ENCODE measurements at regions not wholly inside any gene's neighbourhood (a gene's known extent, or its start where the extent isn't known, plus 50 kb on each side); places are given as distances from the start of the nearest gene placed in this dataset.

GRCh38 chr15:31802761-31803160 lies 227.6 kb upstream of the CHRNA7 start:
- in situ Hi-C loops (cut with HindIII; ENCODE audit: low sequenced_read_pairs), result no loop called here

DNA sequence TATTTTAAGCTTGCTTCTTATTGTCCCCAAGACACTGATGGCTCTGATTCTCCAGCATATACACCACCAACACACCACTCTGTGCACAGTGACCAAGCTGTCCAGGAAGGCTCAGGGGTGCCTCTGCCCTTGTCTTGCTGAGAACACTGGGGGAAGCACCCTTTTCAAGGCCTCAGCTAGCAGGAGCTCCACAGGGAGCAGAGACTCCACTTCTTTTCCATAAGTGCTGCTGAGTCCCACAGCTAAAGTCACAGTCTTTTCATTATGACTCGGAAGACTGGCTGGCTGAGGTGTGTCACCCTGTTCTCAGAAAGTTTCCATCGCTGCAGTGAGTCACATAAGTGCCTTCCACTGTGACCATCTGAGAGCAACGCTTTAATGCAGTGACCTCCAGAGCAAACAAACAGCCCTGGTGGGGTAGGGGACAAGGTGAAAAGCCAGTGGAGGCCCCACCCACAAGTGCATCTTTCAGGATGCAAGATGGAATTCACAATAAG lies 226.9 kb upstream of the CHRNA7 start:
- in situ Hi-C loops (cut with HindIII; ENCODE audit: low sequenced_read_pairs), result no loop called here

DNA sequence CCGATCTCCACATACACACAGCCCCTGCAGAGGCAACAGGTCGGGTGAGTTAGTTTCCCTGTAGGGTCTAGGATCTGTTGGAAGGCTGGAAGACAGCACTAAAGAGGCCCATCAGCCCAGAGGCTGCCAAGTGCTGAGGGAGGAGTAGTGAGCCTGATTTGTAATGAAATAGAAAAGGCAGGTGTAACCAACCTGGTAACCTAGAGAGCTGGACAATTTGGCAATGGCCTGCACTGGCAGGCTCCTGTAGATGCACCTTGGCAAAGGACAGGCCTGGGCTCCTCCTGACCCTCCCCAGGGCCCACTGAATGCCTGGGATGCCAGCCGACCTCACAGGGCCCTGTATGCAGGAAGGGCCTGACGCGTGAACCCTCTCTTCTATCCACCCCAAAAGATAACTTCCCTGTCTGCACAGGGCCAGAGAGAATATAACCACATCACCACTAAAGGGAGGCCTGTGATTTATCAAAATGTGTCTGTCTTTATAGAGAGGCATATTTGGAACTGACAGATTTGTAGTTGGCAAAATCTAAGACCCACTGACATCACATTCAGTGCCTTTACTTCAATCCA lies 225.1 kb upstream of the CHRNA7 start:
- in situ Hi-C loops (cut with HindIII; ENCODE audit: low sequenced_read_pairs), result no loop called here

- in situ Hi-C loops (cut with HindIII; ENCODE audit: low sequenced_read_pairs), result no loop called here
Observed at GRCh38 chr15:31806106-31806505, 224.2 kb upstream of the CHRNA7 start.

- in situ Hi-C loops (cut with HindIII; ENCODE audit: low sequenced_read_pairs), result no loop called here
Observed at GRCh38 chr15:31811641-31812040, 218.7 kb upstream of the CHRNA7 start.

DNA sequence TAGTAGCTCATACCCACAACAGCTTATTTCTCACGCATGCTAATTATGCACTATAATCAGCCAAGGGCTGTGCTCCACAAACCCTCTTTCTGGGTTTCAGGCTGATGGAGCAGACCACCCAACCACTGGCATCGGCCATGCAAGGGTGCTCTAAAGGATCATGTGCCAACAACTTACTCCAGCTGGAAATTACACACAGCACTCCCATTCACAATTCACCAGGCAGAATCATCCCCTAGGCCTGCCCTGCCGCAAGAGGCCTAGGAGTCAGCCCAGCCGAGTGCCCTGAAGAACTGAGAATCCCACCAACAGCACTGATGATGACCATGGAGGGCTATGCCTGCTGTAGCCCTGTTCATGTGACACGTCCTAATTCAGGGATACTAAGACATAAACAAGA lies 216.2 kb upstream of the CHRNA7 start:
- in situ Hi-C loops (cut with HindIII; ENCODE audit: low sequenced_read_pairs), result no loop called here

DNA sequence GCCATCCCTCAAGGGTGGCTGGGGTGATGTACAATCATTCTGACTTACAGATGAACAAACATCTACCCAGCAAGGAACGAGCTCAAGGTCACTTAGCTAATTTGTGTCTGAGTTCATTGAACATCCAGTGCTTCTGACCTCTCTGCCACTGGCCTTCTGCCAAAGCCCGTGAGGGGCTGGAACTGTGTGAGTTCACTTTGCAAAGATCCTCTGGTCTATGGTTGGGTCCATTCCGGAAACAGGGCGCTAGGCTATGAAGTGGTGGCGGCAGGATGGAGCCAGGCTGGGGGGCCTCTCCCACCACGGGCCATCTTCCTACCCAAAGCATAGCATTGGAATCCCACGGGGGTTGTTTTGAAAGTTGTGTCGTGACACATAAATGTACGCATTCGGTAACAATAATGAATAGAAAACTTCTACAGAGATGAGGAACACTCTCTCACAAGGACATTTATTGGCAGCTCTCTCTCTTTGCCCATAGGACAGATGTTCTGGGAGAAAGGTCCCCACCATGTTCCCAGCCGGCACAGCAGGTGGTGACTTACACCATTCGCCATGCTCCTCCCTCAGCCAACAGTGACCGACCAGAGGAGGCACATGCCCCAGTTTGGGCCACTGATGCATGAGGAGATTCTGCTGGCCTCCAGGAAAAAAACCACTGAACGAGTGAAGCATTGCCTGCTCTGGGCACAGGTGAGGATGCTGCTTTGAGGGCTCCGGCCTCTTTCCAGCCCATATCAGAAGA lies 214.7 kb upstream of the CHRNA7 start:
- in situ Hi-C loops (cut with HindIII; ENCODE audit: low sequenced_read_pairs), result no loop called here

- in situ Hi-C loops (cut with HindIII; ENCODE audit: low sequenced_read_pairs), result no loop called here
Observed at GRCh38 chr15:31822463-31822862, 207.9 kb upstream of the CHRNA7 start.

- in situ Hi-C loops (cut with HindIII; ENCODE audit: low sequenced_read_pairs), result no loop called here
Observed at GRCh38 chr15:31824024-31824423, 206.3 kb upstream of the CHRNA7 start.

DNA sequence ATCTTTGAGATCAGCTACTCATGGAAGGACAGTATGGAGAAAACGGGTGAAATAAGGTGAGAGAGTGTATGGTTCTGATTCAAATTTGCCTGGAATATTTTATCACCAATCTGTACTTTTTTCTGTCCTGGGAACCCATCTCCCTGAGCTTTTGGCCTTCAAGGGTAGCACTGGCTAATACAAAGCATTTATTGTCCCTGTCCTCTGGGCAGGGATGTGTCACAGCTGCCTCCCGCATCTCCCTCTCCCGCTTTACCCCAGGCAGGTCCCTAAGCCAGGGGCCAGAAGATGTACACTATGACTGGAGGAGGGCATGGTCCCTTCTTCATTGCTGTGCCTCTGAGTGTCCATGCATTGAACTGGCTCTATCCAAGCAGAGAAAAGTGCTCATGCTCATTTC lies 201.7 kb upstream of the CHRNA7 start:
- in situ Hi-C loops (cut with HindIII; ENCODE audit: low sequenced_read_pairs), result no loop called here

DNA sequence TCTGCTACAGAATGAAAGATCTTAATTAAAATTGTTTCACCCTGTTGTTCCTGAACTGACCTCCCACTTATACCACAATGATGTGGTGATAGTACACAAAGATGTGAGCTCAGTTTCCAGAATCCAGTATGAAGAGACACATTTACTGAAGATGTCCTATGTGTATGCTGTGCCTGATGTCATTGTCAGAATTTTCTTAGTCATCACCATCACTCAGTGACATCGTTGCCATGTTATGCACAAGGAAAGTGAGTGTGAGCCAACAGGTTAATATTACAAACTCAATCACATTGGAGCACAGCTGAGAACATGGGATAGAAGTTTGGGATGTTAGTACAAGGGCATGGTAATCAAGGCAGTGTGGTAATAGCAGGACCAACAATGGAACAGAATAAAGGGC lies 199.7 kb upstream of the CHRNA7 start:
- in situ Hi-C loops (cut with HindIII; ENCODE audit: low sequenced_read_pairs), result no loop called here

DNA sequence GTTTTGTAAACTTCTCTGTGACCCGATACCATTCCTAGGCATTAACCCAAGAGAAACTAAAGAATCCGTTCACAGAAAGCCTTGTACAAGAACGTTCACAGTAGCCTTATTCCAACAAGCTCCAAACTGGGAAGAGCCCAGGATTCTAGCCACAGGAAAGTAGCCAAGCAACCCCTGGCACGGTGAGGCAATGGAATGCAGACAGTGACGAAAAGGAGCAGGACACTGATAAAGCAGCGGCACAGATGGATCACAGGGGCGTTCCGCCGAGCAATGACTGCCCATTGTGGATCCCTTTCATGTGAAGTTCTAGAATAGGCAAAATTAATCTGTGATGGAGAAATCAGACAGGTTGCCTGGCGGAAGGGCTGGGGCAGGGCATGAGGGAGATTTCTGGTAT lies 198.7 kb upstream of the CHRNA7 start:
- in situ Hi-C loops (cut with HindIII; ENCODE audit: low sequenced_read_pairs), result no loop called here

DNA sequence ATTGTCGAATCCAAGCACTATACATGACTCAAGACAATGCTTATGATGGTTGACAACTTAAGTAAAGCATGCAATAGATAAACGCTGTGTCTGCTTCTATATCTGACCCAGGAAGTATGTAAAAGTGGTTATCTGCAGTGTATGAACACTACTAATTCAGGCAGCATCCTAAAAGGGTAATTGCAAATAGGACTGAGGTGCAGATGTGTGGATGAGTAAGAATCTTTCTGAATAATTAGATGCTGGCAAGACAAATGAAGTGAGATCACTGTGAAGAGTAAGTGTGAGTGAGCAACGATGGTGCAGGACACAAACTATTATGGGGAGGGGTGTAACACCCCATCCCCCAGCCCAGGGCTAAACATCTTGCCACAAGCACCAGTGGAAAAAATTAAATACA lies 195.7 kb upstream of the CHRNA7 start:
- in situ Hi-C loops (cut with HindIII; ENCODE audit: low sequenced_read_pairs), result no loop called here

DNA sequence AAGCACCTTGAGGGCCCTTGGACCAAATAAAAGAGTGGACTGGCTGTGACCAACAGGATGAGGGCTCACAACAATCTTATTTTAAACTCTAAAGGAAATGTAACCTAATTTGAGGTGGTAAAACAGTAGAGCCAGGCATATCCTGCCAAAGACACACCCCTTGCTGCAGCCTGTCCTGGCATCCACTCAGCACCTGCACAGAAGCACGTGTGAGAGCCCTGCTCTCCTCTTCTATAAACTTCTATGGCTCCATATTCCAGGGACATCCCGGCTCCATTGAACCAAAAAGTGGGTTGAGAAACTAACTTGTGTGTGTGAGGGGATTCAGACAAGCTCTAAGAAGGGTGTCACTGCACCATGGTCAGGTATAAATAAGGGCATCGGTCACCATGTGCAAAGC lies 190.9 kb upstream of the CHRNA7 start:
- in situ Hi-C loops (cut with HindIII; ENCODE audit: low sequenced_read_pairs), result no loop called here

DNA sequence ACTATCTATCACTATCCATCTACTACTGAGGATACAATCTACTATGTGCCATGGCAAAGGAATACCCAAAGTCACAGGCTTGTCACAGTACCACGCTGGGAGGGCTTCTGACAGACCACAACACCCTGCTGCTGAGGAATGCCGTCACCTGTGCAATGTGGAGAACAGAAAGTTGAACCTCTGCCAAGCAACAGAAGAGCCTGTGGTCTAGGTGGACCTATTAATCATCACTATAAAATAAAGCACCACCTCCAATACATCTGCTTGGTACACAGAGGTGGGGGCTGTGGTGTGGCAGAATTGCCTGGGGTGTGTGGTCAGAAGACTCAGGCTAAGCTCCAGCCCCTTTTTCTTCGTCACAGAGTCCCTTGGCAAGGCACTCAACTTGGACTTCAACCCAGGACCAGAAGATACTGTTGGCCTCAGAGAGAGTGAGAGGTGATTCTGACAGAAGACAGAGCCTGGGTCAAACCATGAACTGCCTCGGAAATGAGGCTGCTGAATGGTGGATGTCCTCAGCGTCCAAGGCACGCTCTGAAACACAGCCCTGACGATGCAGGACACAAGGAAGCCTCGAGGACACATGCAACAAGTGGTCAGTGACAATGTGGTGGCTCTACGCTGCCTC lies 189.4 kb upstream of the CHRNA7 start:
- in situ Hi-C loops (cut with HindIII; ENCODE audit: low sequenced_read_pairs), result no loop called here

DNA sequence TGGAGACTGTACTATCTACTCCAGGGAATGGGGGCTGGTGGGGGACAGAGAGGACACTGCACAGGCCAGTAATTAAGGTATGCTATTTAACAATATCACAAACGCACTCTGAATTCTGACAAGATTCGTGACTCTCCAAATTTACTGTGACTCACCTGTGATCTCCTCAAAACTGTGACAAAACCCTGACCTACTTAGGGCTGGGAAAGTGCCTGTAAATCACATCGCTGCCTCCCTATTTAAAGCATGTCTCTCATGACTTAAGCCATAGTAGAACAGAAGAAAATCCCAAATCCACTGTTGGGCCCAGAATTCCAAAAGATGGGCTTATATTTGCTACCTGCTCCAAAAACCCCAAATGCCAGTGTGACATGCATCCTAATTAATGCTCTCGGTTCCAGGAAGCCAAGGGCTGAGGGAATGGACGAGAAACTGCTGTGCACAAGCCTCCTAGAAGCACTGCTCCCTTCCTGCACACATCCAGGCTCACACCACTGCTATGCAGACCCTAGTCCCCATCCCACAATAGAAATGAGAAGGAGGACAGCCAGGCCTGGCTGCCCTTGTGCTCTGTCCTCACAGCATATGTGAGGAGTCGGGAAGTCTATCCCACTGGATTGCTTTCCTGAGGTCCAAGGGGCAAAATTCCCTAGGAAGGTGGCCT lies 187.7 kb upstream of the CHRNA7 start:
- in situ Hi-C loops (cut with HindIII; ENCODE audit: low sequenced_read_pairs), result no loop called here

- in situ Hi-C loops (cut with HindIII; ENCODE audit: low sequenced_read_pairs), result no loop called here
Observed at GRCh38 chr15:31843426-31844055, 186.8 kb upstream of the CHRNA7 start.

DNA sequence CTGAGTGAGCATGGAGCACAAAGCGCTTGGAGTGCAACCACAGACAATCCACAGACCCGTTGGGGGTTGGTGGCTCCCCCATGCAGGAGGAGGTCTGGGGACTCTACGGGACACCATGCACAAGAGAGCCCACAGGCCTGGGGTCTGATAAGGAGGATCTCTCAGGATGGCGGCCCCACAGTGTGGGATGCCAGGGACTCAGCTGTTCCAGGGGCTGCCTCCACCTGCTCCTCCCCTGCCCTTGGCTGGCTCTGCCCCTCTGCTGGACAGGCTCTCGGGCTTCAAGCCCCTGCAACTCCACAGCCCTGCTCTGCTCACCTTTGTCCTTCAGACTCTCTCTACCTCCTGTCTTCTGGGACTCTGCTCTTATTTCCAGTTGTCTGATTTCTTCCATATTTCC lies 184.5 kb upstream of the CHRNA7 start:
- in situ Hi-C loops (cut with HindIII; ENCODE audit: low sequenced_read_pairs), result no loop called here

DNA sequence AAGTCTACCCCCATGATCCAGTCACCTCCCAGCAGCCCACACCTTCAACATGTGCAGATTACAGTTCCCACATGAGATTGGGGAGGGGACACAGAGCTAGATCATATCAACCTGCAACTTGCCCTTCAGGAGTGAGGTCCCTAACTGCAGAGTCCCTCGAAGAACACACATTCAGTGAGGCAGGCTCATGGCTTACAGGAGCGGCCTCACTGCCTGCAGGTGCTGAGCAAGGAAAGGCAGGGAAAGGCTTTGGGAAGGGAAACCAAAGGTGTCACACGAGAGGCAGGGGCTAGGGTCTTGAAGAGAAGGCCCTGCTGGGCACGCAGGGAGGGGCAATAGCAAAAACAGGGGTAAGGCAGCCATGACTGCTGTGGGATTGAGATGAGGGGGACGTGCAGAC lies 182.4 kb upstream of the CHRNA7 start:
- in situ Hi-C loops (cut with HindIII; ENCODE audit: low sequenced_read_pairs), result no loop called here

DNA sequence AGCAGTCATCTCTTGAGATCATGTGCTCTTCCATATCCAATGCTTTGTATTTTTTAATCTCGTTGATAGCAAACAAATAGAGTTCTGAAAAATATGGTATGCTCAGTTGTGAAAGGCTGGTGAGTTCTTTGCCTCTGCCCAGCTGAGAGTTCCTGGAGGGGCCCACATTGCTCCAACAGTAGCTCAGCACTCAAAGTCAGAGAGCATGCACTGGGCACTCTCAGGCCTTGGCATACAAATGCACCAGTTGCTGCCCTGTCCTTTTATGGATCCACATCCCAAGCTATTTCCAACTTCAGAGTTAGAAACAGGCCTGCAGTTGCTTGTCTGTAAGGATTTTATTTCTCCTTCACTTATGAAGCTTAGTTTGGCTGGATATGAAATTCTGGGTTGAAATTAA lies 181.7 kb upstream of the CHRNA7 start:
- in situ Hi-C loops (cut with HindIII; ENCODE audit: low sequenced_read_pairs), result no loop called here
